Esophagus squamous epithelium (tissue), 4 donors: ENCODE measurements at regions not wholly inside any gene's neighbourhood (a gene's known extent, or its start where the extent isn't known, plus 50 kb on each side); places are given as distances from the start of the nearest gene placed in this dataset.

Source experiments
- POLR2A ChIP-seq, 4 donors: fragments of 450-650 bp; IDR thresholded peaks; one replicate each; pipeline ENCODE4 v1.6.1; 2017; ENCODE audit warnings: antibody characterized with exemption in 4 of 4, mild to moderate bottlenecking in 4 of 4, moderate library complexity in 3 of 4
- TF ChIP-seq, protein P1 (sequence below), 6 experiments: fragments of 450-650 bp in 4 of 6; fragments of 200-600 bp in 2 of 6; sonication (generic) in 2 of 6; IDR thresholded peaks; one replicate each; pipeline ENCODE4 v1.5.1; 2016 to 2019; ENCODE audit warnings: antibody characterized with exemption in 6 of 6, mild to moderate bottlenecking in 4 of 6, moderate library complexity in 4 of 6

DNA sequence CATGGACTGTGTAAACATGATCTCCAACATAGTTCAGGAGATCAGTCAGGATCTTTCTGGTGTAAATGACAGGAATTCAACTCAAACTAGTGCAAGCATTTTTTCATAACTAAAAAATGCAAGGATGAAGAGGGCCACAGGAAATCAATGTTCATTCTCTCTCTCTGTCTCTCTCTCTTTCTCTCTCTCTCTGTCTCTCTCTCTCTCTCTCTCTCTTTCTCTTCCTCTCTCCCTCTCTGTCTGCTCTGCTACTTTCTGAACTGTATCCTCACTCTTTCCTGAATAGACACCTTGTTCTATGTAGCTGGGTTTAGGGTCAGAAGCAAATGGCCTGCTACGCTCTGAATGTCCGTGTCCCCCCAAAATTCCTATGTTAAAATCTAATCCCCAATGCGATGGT, 240.9 kb upstream of the UBE2E2 start:
- TF ChIP-seq POLR2A (IDR thresholded peaks at IDR 0.05) = no peak
- TF ChIP-seq, protein P1, sequence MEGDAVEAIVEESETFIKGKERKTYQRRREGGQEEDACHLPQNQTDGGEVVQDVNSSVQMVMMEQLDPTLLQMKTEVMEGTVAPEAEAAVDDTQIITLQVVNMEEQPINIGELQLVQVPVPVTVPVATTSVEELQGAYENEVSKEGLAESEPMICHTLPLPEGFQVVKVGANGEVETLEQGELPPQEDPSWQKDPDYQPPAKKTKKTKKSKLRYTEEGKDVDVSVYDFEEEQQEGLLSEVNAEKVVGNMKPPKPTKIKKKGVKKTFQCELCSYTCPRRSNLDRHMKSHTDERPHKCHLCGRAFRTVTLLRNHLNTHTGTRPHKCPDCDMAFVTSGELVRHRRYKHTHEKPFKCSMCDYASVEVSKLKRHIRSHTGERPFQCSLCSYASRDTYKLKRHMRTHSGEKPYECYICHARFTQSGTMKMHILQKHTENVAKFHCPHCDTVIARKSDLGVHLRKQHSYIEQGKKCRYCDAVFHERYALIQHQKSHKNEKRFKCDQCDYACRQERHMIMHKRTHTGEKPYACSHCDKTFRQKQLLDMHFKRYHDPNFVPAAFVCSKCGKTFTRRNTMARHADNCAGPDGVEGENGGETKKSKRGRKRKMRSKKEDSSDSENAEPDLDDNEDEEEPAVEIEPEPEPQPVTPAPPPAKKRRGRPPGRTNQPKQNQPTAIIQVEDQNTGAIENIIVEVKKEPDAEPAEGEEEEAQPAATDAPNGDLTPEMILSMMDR (IDR thresholded peaks at IDR 0.05) = no peak
